HG03520 (cell line): ENCODE measurements at regions not wholly inside any gene's neighbourhood (a gene's known extent, or its start where the extent isn't known, plus 50 kb on each side); places are given as distances from the start of the nearest gene placed in this dataset.

Source experiments
- ATAC-seq: cut with Tn5 transposase; IDR thresholded peaks from one replicate; pipeline ENCODE4 v1.9.1; 2021; ENCODE audit warnings: mild to moderate bottlenecking, moderate library complexity; ENCODE audit not compliant: unreplicated experiment

- no peak for ATAC-seq
Observed at GRCh38 chr4:62293551-62293950, 1093.4 kb downstream of the ADGRL3 start.

GRCh38 chr4:62292911-62293310 lies 1092.8 kb downstream of the ADGRL3 start:
- no peak for ATAC-seq

- no peak for ATAC-seq
Observed at GRCh38 chr4:62288808-62289541, 1088.8 kb downstream of the ADGRL3 start.

DNA sequence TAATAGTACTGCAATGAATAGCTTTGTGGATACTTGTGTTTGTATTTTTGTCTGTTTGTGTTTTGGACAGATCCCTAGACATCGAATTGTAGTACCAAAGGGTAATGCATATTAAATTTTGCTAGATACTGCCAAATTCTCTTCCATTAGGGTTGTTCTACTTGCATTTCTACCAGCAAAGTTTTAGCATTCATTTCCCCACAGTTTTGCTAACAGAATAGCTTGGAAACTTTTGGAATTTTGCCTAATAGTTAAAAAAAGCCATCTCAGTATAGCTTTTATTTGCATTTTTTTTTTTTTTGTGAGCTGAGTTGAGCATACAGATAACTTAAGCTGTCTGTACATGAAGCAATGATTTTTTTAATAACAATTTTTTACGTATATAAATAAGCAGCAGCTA lies 1084.9 kb downstream of the ADGRL3 start:
- no peak for ATAC-seq

DNA sequence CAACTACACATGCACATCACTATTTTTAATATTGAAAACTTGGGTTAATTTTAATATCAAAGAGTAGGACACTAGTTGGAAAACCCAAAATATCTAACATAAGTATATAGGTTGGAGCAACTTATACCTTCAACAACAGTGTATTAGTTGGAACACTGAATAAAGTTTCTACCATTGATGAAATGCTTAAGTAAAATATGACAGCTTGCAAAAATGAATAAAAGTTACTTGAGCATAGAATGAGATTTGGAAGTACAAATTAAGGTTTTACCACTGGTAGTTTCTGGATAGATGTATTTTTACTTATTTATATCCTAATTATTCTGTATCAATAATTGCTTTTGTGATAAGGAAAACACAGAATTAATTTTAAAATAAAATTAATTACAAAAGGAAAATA lies 1079.6 kb downstream of the ADGRL3 start:
- ATAC-seq: no peak

- no peak for ATAC-seq
Observed at GRCh38 chr4:62275470-62275869, 1075.3 kb downstream of the ADGRL3 start.

DNA sequence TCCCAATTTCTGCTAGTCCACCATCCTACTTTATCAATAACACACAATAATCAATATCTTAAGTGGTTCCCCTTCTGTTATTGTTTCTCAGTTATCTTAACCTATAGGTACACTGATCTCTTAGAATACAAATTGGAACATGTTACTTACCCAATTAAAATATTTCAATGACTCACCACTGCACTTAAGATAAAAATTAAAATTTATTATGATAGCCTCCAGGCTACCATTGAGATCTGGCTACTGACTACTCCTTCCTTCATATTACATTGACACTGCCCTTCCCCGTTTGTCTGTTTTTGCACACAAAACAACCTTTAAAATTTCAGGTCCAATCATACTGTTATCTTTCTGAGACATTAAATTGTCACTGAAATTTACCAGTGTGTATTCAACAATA lies 1074.7 kb downstream of the ADGRL3 start:
- ATAC-seq: no peak

DNA sequence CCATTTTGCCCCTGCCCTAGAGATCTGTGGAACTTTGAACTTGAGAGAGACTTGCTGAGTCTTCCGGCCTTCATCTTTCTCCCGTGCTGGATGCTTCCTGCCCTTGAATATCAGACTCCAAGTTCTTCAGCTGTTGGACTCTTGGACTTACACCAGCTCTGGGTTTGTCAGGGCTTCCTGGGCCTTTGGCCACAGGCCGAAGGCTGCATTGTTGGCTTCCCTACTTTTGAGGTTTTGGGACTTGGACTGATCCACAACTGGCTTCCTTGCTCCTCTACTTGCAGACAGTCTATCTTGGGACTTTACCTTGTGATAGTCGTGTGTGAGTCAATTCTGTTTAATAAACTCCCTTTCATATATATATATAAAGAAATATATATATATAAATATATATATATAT lies 1071.0 kb downstream of the ADGRL3 start:
- ATAC-seq: no peak

GRCh38 chr4:62269918-62270317 lies 1069.8 kb downstream of the ADGRL3 start:
- no peak for ATAC-seq

- ATAC-seq: no peak
Observed at GRCh38 chr4:62263454-62263853, 1063.3 kb downstream of the ADGRL3 start.

GRCh38 chr4:62262676-62263075 lies 1062.5 kb downstream of the ADGRL3 start:
- no peak for ATAC-seq

GRCh38 chr4:62260254-62260653 lies 1060.1 kb downstream of the ADGRL3 start:
- no peak for ATAC-seq

- no peak for ATAC-seq
Observed at GRCh38 chr4:62256479-62256878, 1056.4 kb downstream of the ADGRL3 start.

- ATAC-seq: no peak
Observed at GRCh38 chr4:62252728-62253127, 1052.6 kb downstream of the ADGRL3 start.

DNA sequence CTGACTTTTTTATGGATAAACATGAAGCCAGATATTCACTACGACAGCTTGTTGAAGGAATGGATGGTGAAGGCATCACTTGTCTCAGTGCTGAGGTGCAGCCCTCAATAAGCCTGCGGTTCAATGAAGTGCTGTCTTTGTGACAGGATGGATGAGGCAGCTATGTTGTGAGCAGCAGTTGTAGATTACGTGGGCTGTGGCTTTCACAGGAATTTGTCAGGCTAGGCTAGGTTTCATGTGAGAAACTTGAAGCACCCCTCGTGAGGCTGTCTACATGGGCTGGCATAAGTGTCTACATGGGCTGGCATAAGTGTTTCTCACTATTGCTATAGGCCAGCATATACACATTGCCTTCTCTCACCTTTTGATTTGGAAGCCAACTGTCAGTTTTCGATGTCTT lies 1050.0 kb downstream of the ADGRL3 start:
- no peak for ATAC-seq

GRCh38 chr4:62243895-62244294 lies 1043.8 kb downstream of the ADGRL3 start:
- ATAC-seq: no peak

GRCh38 chr4:62235911-62236310 lies 1035.8 kb downstream of the ADGRL3 start:
- ATAC-seq: no peak

GRCh38 chr4:62232814-62233213 lies 1032.7 kb downstream of the ADGRL3 start:
- no peak for ATAC-seq

GRCh38 chr4:62231994-62232393 lies 1031.9 kb downstream of the ADGRL3 start:
- no peak for ATAC-seq

GRCh38 chr4:62226082-62226481 lies 1026.0 kb downstream of the ADGRL3 start:
- no peak for ATAC-seq

DNA sequence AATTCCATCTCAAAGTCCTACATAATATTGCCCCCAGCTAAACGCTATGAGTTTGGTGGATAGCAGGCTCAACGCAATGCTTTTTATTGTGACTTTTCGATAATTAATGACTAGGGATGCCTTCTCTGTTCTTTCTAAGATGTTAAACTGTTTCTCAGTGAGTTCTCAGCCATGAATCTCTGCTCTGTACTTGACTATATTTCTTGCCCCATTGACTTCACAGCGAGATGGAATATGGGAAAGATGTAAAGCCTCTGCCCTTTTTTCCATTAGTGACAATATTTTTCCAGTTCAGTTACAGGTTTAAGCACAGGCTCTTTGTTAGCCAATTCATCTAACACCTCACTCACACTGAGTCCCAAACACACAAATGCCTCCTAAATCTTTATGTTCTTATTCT lies 1022.0 kb downstream of the ADGRL3 start:
- ATAC-seq: no peak

- ATAC-seq: no peak
Observed at GRCh38 chr4:62210486-62210885, 1010.4 kb downstream of the ADGRL3 start.
